ENCODE measurements at regions not wholly inside any gene's neighbourhood (a gene's known extent, or its start where the extent isn't known, plus 50 kb on each side); places are given as distances from the start of the nearest gene placed in this dataset.

- H3K27ac ChIP-seq (ENCODE audit: low read depth, low read length): no peak overlapping the region
- Mint-ChIP-seq H3K4me3 (no peak overlapping the region), H3K4me1 (no peaks in the 10 kb centered on the region), H3K27ac (no peak overlapping the region), H3K9me3 (peaks cover 0 to 2% (median 0%) of the 10 kb centered on the region in 8 donors), H3K36me3 (no peaks in the 10 kb centered on the region), H3K27me3 (no peaks in the 10 kb centered on the region)
- no peaks in the 10 kb centered on the region for H3K36me3 ChIP-seq (ENCODE audit: insufficient read depth, low read length)
- no peaks in the 10 kb centered on the region for H3K4me1 ChIP-seq (ENCODE audit: insufficient read depth, low read length)
- H3K9me3 ChIP-seq (ENCODE audit: control insufficient read depth in 1 of 2, low read length in 2 of 2): no peaks in the 10 kb centered on the region
- DNase-seq: no peak
- ChIA-PET CTCF (ENCODE audit: partially characterized antibody) (interaction anchor here (0.9 kb wide), 1 partner anchor 16 kb away, joined by 3 read pairs; no protein-coding TSS in a partner anchor), POLR2A (ENCODE audit: partially characterized antibody) (no interaction called here)
- intact Hi-C loops (cut with micrococcal nuclease): no loop called here
- no peaks in the 10 kb centered on the region for H3K27me3 ChIP-seq (ENCODE audit: insufficient read depth, low read length)
- H3K4me3 ChIP-seq (ENCODE audit: low read length in 2 of 2): no peak overlapping the region
These were observed 321.5 kb downstream of the FBXO15 start for GRCh38 chr18:73826098-73826497.

GRCh38 chr18:73824671-73825070 lies 323.0 kb downstream of the FBXO15 start:
- Mint-ChIP-seq H3K4me1 (no peaks in the 10 kb centered on the region), H3K9me3 (peaks cover 0 to 2% (median 0%) of the 10 kb centered on the region in 8 donors), H3K27ac (no peak overlapping the region), H3K27me3 (no peaks in the 10 kb centered on the region), H3K4me3 (no peak overlapping the region), H3K36me3 (no peaks in the 10 kb centered on the region)
- ChIA-PET POLR2A (ENCODE audit: partially characterized antibody) (no interaction called here), CTCF (ENCODE audit: partially characterized antibody) (interaction anchor here (1.9 kb wide), 1 partner anchor 18 kb away, joined by 4 read pairs; no protein-coding TSS in a partner anchor)
- H3K9me3 ChIP-seq (ENCODE audit: control insufficient read depth in 1 of 2, low read length in 2 of 2): no peaks in the 10 kb centered on the region
- no peaks in the 10 kb centered on the region for H3K4me1 ChIP-seq (ENCODE audit: insufficient read depth, low read length)
- no peak overlapping the region for H3K27ac ChIP-seq (ENCODE audit: low read depth, low read length)
- DNase-seq: no peak
- H3K4me3 ChIP-seq (ENCODE audit: low read length in 2 of 2): no peak overlapping the region
- intact Hi-C loops (cut with micrococcal nuclease): no loop called here
- no peaks in the 10 kb centered on the region for H3K27me3 ChIP-seq (ENCODE audit: insufficient read depth, low read length)
- H3K36me3 ChIP-seq (ENCODE audit: insufficient read depth, low read length): no peaks in the 10 kb centered on the region

GRCh38 chr18:73812423-73812822 lies 335.2 kb downstream of the FBXO15 start:
- H3K4me3 ChIP-seq (ENCODE audit: low read length in 2 of 2): no peak overlapping the region
- ChIA-PET POLR2A (ENCODE audit: partially characterized antibody) (no interaction called here), CTCF (ENCODE audit: partially characterized antibody) (no interaction called here)
- intact Hi-C loops (cut with micrococcal nuclease): no loop called here
- no peaks in the 10 kb centered on the region for H3K4me1 ChIP-seq (ENCODE audit: insufficient read depth, low read length)
- no peak for DNase-seq
- no peaks in the 10 kb centered on the region for H3K36me3 Mint-ChIP-seq
- no peak overlapping the region for H3K27ac Mint-ChIP-seq
- no peaks in the 10 kb centered on the region for H3K27me3 ChIP-seq (ENCODE audit: insufficient read depth, low read length)
- H3K27ac ChIP-seq (ENCODE audit: low read depth, low read length): no peak overlapping the region
- H3K27me3 Mint-ChIP-seq: no peaks in the 10 kb centered on the region
- no peaks in the 10 kb centered on the region for H3K4me1 Mint-ChIP-seq
- H3K36me3 ChIP-seq (ENCODE audit: insufficient read depth, low read length): no peaks in the 10 kb centered on the region
- H3K4me3 Mint-ChIP-seq: no peak overlapping the region
- no peaks in the 10 kb centered on the region for H3K9me3 ChIP-seq (ENCODE audit: control insufficient read depth in 1 of 2, low read length in 2 of 2)
- peaks cover 0 to 6% (median 2%) of the 10 kb centered on the region in 8 donors for H3K9me3 Mint-ChIP-seq

- Histone ChIP-seq H3K9me3 (ENCODE audit: control insufficient read depth in 1 of 2, low read length in 2 of 2) (no peaks in the 10 kb centered on the region), H3K27me3 (ENCODE audit: insufficient read depth, low read length) (no peaks in the 10 kb centered on the region), H3K4me1 (ENCODE audit: insufficient read depth, low read length) (no peaks in the 10 kb centered on the region), H3K36me3 (ENCODE audit: insufficient read depth, low read length) (no peaks in the 10 kb centered on the region), H3K27ac (ENCODE audit: low read depth, low read length) (no peak overlapping the region), H3K4me3 (ENCODE audit: low read length in 2 of 2) (no peak overlapping the region)
- POLR2A ChIA-PET (ENCODE audit: partially characterized antibody): no interaction called here
- Mint-ChIP-seq H3K27ac (no peak overlapping the region), H3K9me3 (peaks cover 0 to 2% (median 0%) of the 10 kb centered on the region in 8 donors), H3K27me3 (no peaks in the 10 kb centered on the region), H3K4me3 (no peak overlapping the region), H3K4me1 (no peaks in the 10 kb centered on the region), H3K36me3 (no peaks in the 10 kb centered on the region)
- intact Hi-C loops (cut with micrococcal nuclease): no loop called here
- DNase-seq: no peak
- CTCF ChIA-PET (ENCODE audit: partially characterized antibody): no interaction called here
These were observed 340.0 kb downstream of the FBXO15 start for GRCh38 chr18:73807551-73808192.

GRCh38 chr18:73805991-73806390 lies 341.6 kb downstream of the FBXO15 start:
- Mint-ChIP-seq H3K4me3 (no peak overlapping the region), H3K27me3 (no peaks in the 10 kb centered on the region), H3K9me3 (peaks cover 0 to 2% (median 0%) of the 10 kb centered on the region in 8 donors), H3K36me3 (no peaks in the 10 kb centered on the region), H3K27ac (no peak overlapping the region), H3K4me1 (no peaks in the 10 kb centered on the region)
- intact Hi-C loops (cut with micrococcal nuclease): no loop called here
- ChIA-PET POLR2A (ENCODE audit: partially characterized antibody) (no interaction called here), CTCF (ENCODE audit: partially characterized antibody) (no interaction called here)
- H3K4me1 ChIP-seq (ENCODE audit: insufficient read depth, low read length): no peaks in the 10 kb centered on the region
- no peak for DNase-seq
- H3K36me3 ChIP-seq (ENCODE audit: insufficient read depth, low read length): no peaks in the 10 kb centered on the region
- no peak overlapping the region for H3K4me3 ChIP-seq (ENCODE audit: low read length in 2 of 2)
- H3K27me3 ChIP-seq (ENCODE audit: insufficient read depth, low read length): no peaks in the 10 kb centered on the region
- no peaks in the 10 kb centered on the region for H3K9me3 ChIP-seq (ENCODE audit: control insufficient read depth in 1 of 2, low read length in 2 of 2)
- H3K27ac ChIP-seq (ENCODE audit: low read depth, low read length): no peak overlapping the region

- H3K27me3 Mint-ChIP-seq: peaks cover 0 to 2% of the 10 kb centered on the region in 2 donors
- peaks cover 0 to 6% (median 3%) of the 10 kb centered on the region in 8 donors for H3K9me3 Mint-ChIP-seq
- intact Hi-C loops (cut with micrococcal nuclease): no loop called here
- ChIA-PET POLR2A (ENCODE audit: partially characterized antibody) (no interaction called here), CTCF (ENCODE audit: partially characterized antibody) (no interaction called here)
- H3K27me3 ChIP-seq (ENCODE audit: insufficient read depth, low read length): no peaks in the 10 kb centered on the region
- no peak for DNase-seq
- no peaks in the 10 kb centered on the region for H3K4me1 Mint-ChIP-seq
- H3K9me3 ChIP-seq (ENCODE audit: control insufficient read depth in 1 of 2, low read length in 2 of 2): no peaks in the 10 kb centered on the region
- H3K4me1 ChIP-seq (ENCODE audit: insufficient read depth, low read length): no peaks in the 10 kb centered on the region
- H3K27ac Mint-ChIP-seq: no peak overlapping the region
- no peak overlapping the region for H3K4me3 Mint-ChIP-seq
- H3K36me3 Mint-ChIP-seq: no peaks in the 10 kb centered on the region
- H3K36me3 ChIP-seq (ENCODE audit: insufficient read depth, low read length): no peaks in the 10 kb centered on the region
- no peak overlapping the region for H3K4me3 ChIP-seq (ENCODE audit: low read length in 2 of 2)
- H3K27ac ChIP-seq (ENCODE audit: low read depth, low read length): no peak overlapping the region
These were observed 350.2 kb downstream of the FBXO15 start for GRCh38 chr18:73797419-73797818.

GRCh38 chr18:73793386-73793785 lies 354.2 kb downstream of the FBXO15 start:
- Mint-ChIP-seq H3K4me1 (no peaks in the 10 kb centered on the region), H3K27ac (no peak overlapping the region), H3K9me3 (peaks cover 0 to 6% (median 3%) of the 10 kb centered on the region in 8 donors), H3K27me3 (no peaks in the 10 kb centered on the region), H3K4me3 (no peak overlapping the region), H3K36me3 (no peaks in the 10 kb centered on the region)
- no peaks in the 10 kb centered on the region for H3K27me3 ChIP-seq (ENCODE audit: insufficient read depth, low read length)
- intact Hi-C loops (cut with micrococcal nuclease): no loop called here
- H3K9me3 ChIP-seq (ENCODE audit: control insufficient read depth in 1 of 2, low read length in 2 of 2): no peaks in the 10 kb centered on the region
- CTCF ChIA-PET (ENCODE audit: partially characterized antibody): no interaction called here
- no peaks in the 10 kb centered on the region for H3K36me3 ChIP-seq (ENCODE audit: insufficient read depth, low read length)
- H3K27ac ChIP-seq (ENCODE audit: low read depth, low read length): no peak overlapping the region
- POLR2A ChIA-PET (ENCODE audit: partially characterized antibody): no interaction called here
- no peak for DNase-seq
- H3K4me3 ChIP-seq (ENCODE audit: low read length in 2 of 2): no peak overlapping the region
- H3K4me1 ChIP-seq (ENCODE audit: insufficient read depth, low read length): no peaks in the 10 kb centered on the region

- no peak overlapping the region for H3K4me3 Mint-ChIP-seq
- no peaks in the 10 kb centered on the region for H3K27me3 Mint-ChIP-seq
- Histone ChIP-seq H3K36me3 (ENCODE audit: insufficient read depth, low read length) (no peaks in the 10 kb centered on the region), H3K27me3 (ENCODE audit: insufficient read depth, low read length) (no peaks in the 10 kb centered on the region), H3K27ac (ENCODE audit: low read depth, low read length) (no peak overlapping the region), H3K4me3 (ENCODE audit: low read length in 2 of 2) (no peak overlapping the region), H3K4me1 (ENCODE audit: insufficient read depth, low read length) (no peaks in the 10 kb centered on the region), H3K9me3 (ENCODE audit: control insufficient read depth in 1 of 2, low read length in 2 of 2) (no peaks in the 10 kb centered on the region)
- POLR2A ChIA-PET (ENCODE audit: partially characterized antibody): no interaction called here
- CTCF ChIA-PET (ENCODE audit: partially characterized antibody): no interaction called here
- H3K4me1 Mint-ChIP-seq: no peaks in the 10 kb centered on the region
- H3K36me3 Mint-ChIP-seq: no peaks in the 10 kb centered on the region
- intact Hi-C loops (cut with micrococcal nuclease): no loop called here
- DNase-seq: no peak
- H3K27ac Mint-ChIP-seq: no peak overlapping the region
- H3K9me3 Mint-ChIP-seq: peaks cover 0 to 5% (median 3%) of the 10 kb centered on the region in 8 donors
These were observed 356.6 kb downstream of the FBXO15 start for GRCh38 chr18:73791081-73791480.

Data from CD4-positive, alpha-beta memory T cell (primary cell).